ENCODE measurements at regions not wholly inside any gene's neighbourhood (a gene's known extent, or its start where the extent isn't known, plus 50 kb on each side); places are given as distances from the start of the nearest gene placed in this dataset.

DNA sequence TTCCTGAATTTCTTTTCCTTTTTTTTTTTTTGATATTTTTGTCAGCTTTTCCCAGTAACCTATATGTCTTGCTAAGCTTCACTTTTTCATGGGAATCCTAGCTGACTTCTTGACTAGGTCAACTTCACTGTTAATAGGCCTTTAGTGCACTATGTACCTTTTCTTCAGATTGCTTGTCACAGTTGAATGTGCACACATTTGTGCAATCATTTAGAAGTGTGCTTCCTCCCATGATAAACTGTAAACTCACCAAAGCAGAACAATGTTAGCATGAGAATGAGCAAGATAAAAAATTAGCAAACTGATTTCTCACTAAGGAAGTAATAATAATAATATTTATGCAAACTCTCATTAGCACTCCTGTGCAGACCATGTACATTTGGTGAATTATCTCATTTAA is 173.2 kb downstream of the PABPC4L start:
- DNase-seq: no peak
- no peaks in the 10 kb centered on the region for H3K79me1 ChIP-seq (replicated peaks; ENCODE audit: low read length, poor library complexity, severe bottlenecking)
- no peaks in the 10 kb centered on the region for H3K36me3 ChIP-seq (ENCODE audit: control insufficient read depth in 1 of 2, insufficient read depth in 2 of 2, low read depth in 1 of 2, low read length in 2 of 2)
- H3K4me2 ChIP-seq (ENCODE audit: low read length, poor library complexity, severe bottlenecking): no peak overlapping the region
- no peak overlapping the region for H2BK15ac ChIP-seq (ENCODE audit: low read depth, poor library complexity, severe bottlenecking)
- H3K14ac ChIP-seq (ENCODE audit: low read length in 2 of 2): no peak overlapping the region
- no peak overlapping the region for H4K91ac ChIP-seq (ENCODE audit: low read length)
- no peaks in the 10 kb centered on the region for H3K9me3 ChIP-seq (ENCODE audit: control insufficient read depth, low read length)
- no peak overlapping the region for H3K4me3 ChIP-seq (ENCODE audit: insufficient read depth in 1 of 2, low read depth in 1 of 2, low read length in 2 of 2)
- no peak overlapping the region for H3K9ac ChIP-seq (ENCODE audit: low read length)
- no peak overlapping the region for H2BK120ac ChIP-seq (ENCODE audit: low read depth, low read length)
- no peak overlapping the region for H3K18ac ChIP-seq (ENCODE audit: low read depth in 1 of 2, low read length in 2 of 2)
- H3K27ac ChIP-seq (ENCODE audit: low read length, poor library complexity, severe bottlenecking): peak overlapping the region; percentile 55
- no peak overlapping the region for H2AK5ac ChIP-seq (ENCODE audit: low read length, severe bottlenecking)
- no peaks in the 10 kb centered on the region for H3K27me3 ChIP-seq (ENCODE audit: control insufficient read depth in 1 of 2, insufficient read depth in 1 of 2, low read length in 2 of 2)
- H3K4ac ChIP-seq (ENCODE audit: low read depth in 1 of 2, low read length in 2 of 2): no peak overlapping the region
- H4K8ac ChIP-seq (ENCODE audit: low read length): no peak overlapping the region
- H2AFZ ChIP-seq (ENCODE audit: low read depth, low read length): no peak overlapping the region
- no peak overlapping the region for H3K23ac ChIP-seq (ENCODE audit: low read length in 2 of 2)
- no peaks in the 10 kb centered on the region for H3K4me1 ChIP-seq (ENCODE audit: control insufficient read depth, insufficient read depth, low read depth, low read length)
- no peak overlapping the region for H2BK12ac ChIP-seq (ENCODE audit: low read length in 2 of 2)
- no peak overlapping the region for H2BK5ac ChIP-seq (ENCODE audit: low read depth, low read length, poor library complexity, severe bottlenecking)

- Histone ChIP-seq H4K8ac (ENCODE audit: low read length) (no peak overlapping the region), H3K27me3 (ENCODE audit: control insufficient read depth in 1 of 2, insufficient read depth in 1 of 2, low read length in 2 of 2) (no peaks in the 10 kb centered on the region), H2BK5ac (ENCODE audit: low read depth, low read length, poor library complexity, severe bottlenecking) (no peak overlapping the region), H2BK15ac (ENCODE audit: low read depth, poor library complexity, severe bottlenecking) (no peak overlapping the region), H3K36me3 (ENCODE audit: control insufficient read depth in 1 of 2, insufficient read depth in 2 of 2, low read depth in 1 of 2, low read length in 2 of 2) (no peaks in the 10 kb centered on the region), H3K79me1 (replicated peaks; ENCODE audit: low read length, poor library complexity, severe bottlenecking) (no peaks in the 10 kb centered on the region), H3K18ac (ENCODE audit: low read depth in 1 of 2, low read length in 2 of 2) (no peak overlapping the region), H3K4me3 (ENCODE audit: insufficient read depth in 1 of 2, low read depth in 1 of 2, low read length in 2 of 2) (no peak overlapping the region), H3K4me1 (ENCODE audit: control insufficient read depth, insufficient read depth, low read depth, low read length) (no peaks in the 10 kb centered on the region), H2AK5ac (ENCODE audit: low read length, severe bottlenecking) (no peak overlapping the region), H2AFZ (ENCODE audit: low read depth, low read length) (no peak overlapping the region), H3K4me2 (ENCODE audit: low read length, poor library complexity, severe bottlenecking) (no peak overlapping the region), H3K9me3 (ENCODE audit: control insufficient read depth, low read length) (no peaks in the 10 kb centered on the region), H3K27ac (ENCODE audit: low read length, poor library complexity, severe bottlenecking) (peak overlapping the region; percentile 55), H3K4ac (ENCODE audit: low read depth in 1 of 2, low read length in 2 of 2) (no peak overlapping the region), H3K14ac (ENCODE audit: low read length in 2 of 2) (no peak overlapping the region), H4K91ac (ENCODE audit: low read length) (no peak overlapping the region), H3K23ac (ENCODE audit: low read length in 2 of 2) (no peak overlapping the region), H2BK12ac (ENCODE audit: low read length in 2 of 2) (no peak overlapping the region), H3K9ac (ENCODE audit: low read length) (no peak overlapping the region), H2BK120ac (ENCODE audit: low read depth, low read length) (no peak overlapping the region)
- peak; percentile 64 for DNase-seq
- 60% methylated on average over 1 of the region's 1 CpG for WGBS
Measured at GRCh38 chr4:134027931-134028330, 173.7 kb downstream of the PABPC4L start.

- Histone ChIP-seq H3K27ac (ENCODE audit: low read length, poor library complexity, severe bottlenecking) (no peak overlapping the region), H3K36me3 (ENCODE audit: control insufficient read depth in 1 of 2, insufficient read depth in 2 of 2, low read depth in 1 of 2, low read length in 2 of 2) (no peaks in the 10 kb centered on the region), H2BK5ac (ENCODE audit: low read depth, low read length, poor library complexity, severe bottlenecking) (no peak overlapping the region), H3K9me3 (ENCODE audit: control insufficient read depth, low read length) (no peaks in the 10 kb centered on the region), H2BK12ac (ENCODE audit: low read length in 2 of 2) (no peak overlapping the region), H3K18ac (ENCODE audit: low read depth in 1 of 2, low read length in 2 of 2) (no peak overlapping the region), H2BK15ac (ENCODE audit: low read depth, poor library complexity, severe bottlenecking) (no peak overlapping the region), H3K27me3 (ENCODE audit: control insufficient read depth in 1 of 2, insufficient read depth in 1 of 2, low read length in 2 of 2) (no peaks in the 10 kb centered on the region), H3K14ac (ENCODE audit: low read length in 2 of 2) (no peak overlapping the region), H3K4ac (ENCODE audit: low read depth in 1 of 2, low read length in 2 of 2) (no peak overlapping the region), H3K23ac (ENCODE audit: low read length in 2 of 2) (no peak overlapping the region), H3K4me1 (ENCODE audit: control insufficient read depth, insufficient read depth, low read depth, low read length) (no peaks in the 10 kb centered on the region), H3K9ac (ENCODE audit: low read length) (no peak overlapping the region), H4K91ac (ENCODE audit: low read length) (no peak overlapping the region), H2AK5ac (ENCODE audit: low read length, severe bottlenecking) (no peak overlapping the region), H2AFZ (ENCODE audit: low read depth, low read length) (no peak overlapping the region), H3K4me3 (ENCODE audit: insufficient read depth in 1 of 2, low read depth in 1 of 2, low read length in 2 of 2) (no peak overlapping the region), H2BK120ac (ENCODE audit: low read depth, low read length) (no peak overlapping the region), H3K79me1 (replicated peaks; ENCODE audit: low read length, poor library complexity, severe bottlenecking) (no peaks in the 10 kb centered on the region), H3K4me2 (ENCODE audit: low read length, poor library complexity, severe bottlenecking) (no peak overlapping the region), H4K8ac (ENCODE audit: low read length) (no peak overlapping the region)
- peak; percentile 9 for DNase-seq
- WGBS: 40% methylated on average over 1 of the region's 2 CpGs
Measured at GRCh38 chr4:134024251-134024650, 177.3 kb downstream of the PABPC4L start.

GRCh38 chr4:134019657-134020056 is 181.9 kb downstream of the PABPC4L start:
- H4K91ac ChIP-seq (ENCODE audit: low read length): no peak overlapping the region
- H3K4me2 ChIP-seq (ENCODE audit: low read length, poor library complexity, severe bottlenecking): no peak overlapping the region
- H3K4me1 ChIP-seq (ENCODE audit: control insufficient read depth, insufficient read depth, low read depth, low read length): no peaks in the 10 kb centered on the region
- no peak overlapping the region for H2AK5ac ChIP-seq (ENCODE audit: low read length, severe bottlenecking)
- H2AFZ ChIP-seq (ENCODE audit: low read depth, low read length): no peak overlapping the region
- no peaks in the 10 kb centered on the region for H3K79me1 ChIP-seq (replicated peaks; ENCODE audit: low read length, poor library complexity, severe bottlenecking)
- H3K23ac ChIP-seq (ENCODE audit: low read length in 2 of 2): no peak overlapping the region
- WGBS: no CpG with 5 or more reads among the region's 1 CpG
- H3K9ac ChIP-seq (ENCODE audit: low read length): no peak overlapping the region
- H2BK120ac ChIP-seq (ENCODE audit: low read depth, low read length): no peak overlapping the region
- H3K4me3 ChIP-seq (ENCODE audit: insufficient read depth in 1 of 2, low read depth in 1 of 2, low read length in 2 of 2): no peak overlapping the region
- no peak overlapping the region for H3K27ac ChIP-seq (ENCODE audit: low read length, poor library complexity, severe bottlenecking)
- no peak overlapping the region for H3K4ac ChIP-seq (ENCODE audit: low read depth in 1 of 2, low read length in 2 of 2)
- H3K18ac ChIP-seq (ENCODE audit: low read depth in 1 of 2, low read length in 2 of 2): no peak overlapping the region
- no peak for DNase-seq
- H2BK12ac ChIP-seq (ENCODE audit: low read length in 2 of 2): no peak overlapping the region
- no peak overlapping the region for H4K8ac ChIP-seq (ENCODE audit: low read length)
- no peak overlapping the region for H2BK15ac ChIP-seq (ENCODE audit: low read depth, poor library complexity, severe bottlenecking)
- no peak overlapping the region for H3K14ac ChIP-seq (ENCODE audit: low read length in 2 of 2)
- no peaks in the 10 kb centered on the region for H3K27me3 ChIP-seq (ENCODE audit: control insufficient read depth in 1 of 2, insufficient read depth in 1 of 2, low read length in 2 of 2)
- H2BK5ac ChIP-seq (ENCODE audit: low read depth, low read length, poor library complexity, severe bottlenecking): no peak overlapping the region
- no peaks in the 10 kb centered on the region for H3K9me3 ChIP-seq (ENCODE audit: control insufficient read depth, low read length)
- H3K36me3 ChIP-seq (ENCODE audit: control insufficient read depth in 1 of 2, insufficient read depth in 2 of 2, low read depth in 1 of 2, low read length in 2 of 2): no peaks in the 10 kb centered on the region
